HK-2 (cell line): ENCODE measurements at regions not wholly inside any gene's neighbourhood (a gene's known extent, or its start where the extent isn't known, plus 50 kb on each side); places are given as distances from the start of the nearest gene placed in this dataset.
"Not testable (repeated sequence)": the region's sequence is repeated elsewhere in the genome, so short reads cannot be mapped to it uniquely, and the experiment has no call there.

ENCODE experiments used
- DNase-seq: peaks from one replicate; pipeline ENCODE4 v3.0.0-alpha.2; 2018; ENCODE audit not compliant: unreplicated experiment

GRCh38 chr2:194105358-194105757 is 1551.7 kb upstream of the SLC39A10 start:
- no peak for DNase-seq

- no peak for DNase-seq
These were observed 1552.3 kb upstream of the SLC39A10 start for GRCh38 chr2:194104687-194105086.

GRCh38 chr2:194103941-194104659 is 1552.9 kb upstream of the SLC39A10 start:
- DNase-seq: no peak

DNA sequence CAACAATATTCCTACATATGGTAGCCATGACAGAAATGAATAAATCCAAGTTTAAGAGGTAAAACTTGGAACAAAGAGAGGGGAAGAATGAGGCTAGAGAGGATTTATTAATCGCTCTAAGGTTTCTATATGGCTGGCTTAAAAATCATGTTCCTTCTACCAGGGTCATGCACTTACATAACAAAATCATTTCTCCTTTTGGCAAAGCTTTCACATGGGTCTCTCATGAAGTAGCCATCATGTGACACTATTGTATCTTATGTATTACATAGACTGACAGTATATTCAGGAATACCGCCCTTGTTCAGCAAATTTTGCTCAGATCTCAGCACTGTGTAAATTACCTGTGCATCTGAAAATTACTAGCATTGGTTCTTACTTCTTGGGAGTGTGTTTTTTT is 1554.5 kb upstream of the SLC39A10 start:
- DNase-seq: no peak

DNA sequence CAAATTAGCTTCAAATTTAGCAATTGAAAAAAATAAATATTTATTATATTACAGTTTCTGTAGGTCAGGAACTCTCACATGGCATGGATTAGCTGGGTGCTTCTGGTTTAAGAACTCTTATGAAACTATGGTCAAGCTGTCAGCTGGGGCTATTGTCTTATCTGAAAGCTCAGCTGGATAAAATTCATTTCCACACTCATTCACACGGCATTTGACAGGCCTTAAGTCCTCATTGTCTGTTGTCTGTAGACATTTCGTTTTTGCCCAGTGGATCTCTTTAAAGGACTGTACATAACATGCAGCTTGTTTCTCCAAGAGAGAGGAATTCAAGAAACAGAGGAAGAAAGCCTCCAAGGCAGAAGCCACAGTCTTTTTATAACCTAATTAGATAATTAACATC is 1556.8 kb upstream of the SLC39A10 start:
- no peak for DNase-seq

DNA sequence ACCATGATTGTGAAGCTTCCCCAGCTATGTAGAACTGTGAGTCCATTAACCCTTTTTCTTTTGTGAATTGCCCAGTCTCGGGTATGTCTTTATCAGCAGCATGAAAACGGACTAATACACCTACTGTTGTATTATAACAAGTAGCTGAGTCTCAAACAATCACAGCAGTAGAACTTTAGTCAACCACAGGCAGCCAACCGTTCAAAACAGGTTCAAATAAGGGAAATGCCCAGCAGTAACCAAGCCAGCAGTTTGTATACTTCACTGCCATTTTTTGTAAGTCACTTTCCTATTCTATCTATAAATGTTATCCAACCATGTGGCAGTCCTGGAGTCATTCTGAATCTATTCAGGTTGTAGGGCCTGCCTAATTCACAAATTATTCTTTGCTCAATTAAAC is 1560.6 kb upstream of the SLC39A10 start:
- DNase-seq: no peak

DNA sequence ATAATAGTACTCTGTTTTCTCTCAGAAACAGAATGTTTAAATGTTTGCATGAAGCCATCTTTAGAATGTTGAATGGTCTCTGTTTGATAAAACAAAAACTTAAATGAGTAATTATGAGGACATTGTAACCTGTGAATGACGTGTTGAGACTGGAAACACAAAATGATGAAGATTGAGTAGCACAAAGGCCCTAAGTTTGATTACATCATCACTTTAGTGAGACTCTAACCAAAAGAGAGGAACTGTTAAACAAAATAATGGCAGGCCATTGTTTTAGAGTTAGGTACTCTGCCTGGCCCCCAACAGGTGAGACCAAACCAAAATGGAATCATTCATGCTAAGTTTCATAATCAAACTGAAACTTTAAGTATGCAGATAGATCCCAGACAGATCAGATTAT is 1561.7 kb upstream of the SLC39A10 start:
- DNase-seq: no peak

GRCh38 chr2:194090251-194090905 is 1566.6 kb upstream of the SLC39A10 start:
- DNase-seq: no peak

DNA sequence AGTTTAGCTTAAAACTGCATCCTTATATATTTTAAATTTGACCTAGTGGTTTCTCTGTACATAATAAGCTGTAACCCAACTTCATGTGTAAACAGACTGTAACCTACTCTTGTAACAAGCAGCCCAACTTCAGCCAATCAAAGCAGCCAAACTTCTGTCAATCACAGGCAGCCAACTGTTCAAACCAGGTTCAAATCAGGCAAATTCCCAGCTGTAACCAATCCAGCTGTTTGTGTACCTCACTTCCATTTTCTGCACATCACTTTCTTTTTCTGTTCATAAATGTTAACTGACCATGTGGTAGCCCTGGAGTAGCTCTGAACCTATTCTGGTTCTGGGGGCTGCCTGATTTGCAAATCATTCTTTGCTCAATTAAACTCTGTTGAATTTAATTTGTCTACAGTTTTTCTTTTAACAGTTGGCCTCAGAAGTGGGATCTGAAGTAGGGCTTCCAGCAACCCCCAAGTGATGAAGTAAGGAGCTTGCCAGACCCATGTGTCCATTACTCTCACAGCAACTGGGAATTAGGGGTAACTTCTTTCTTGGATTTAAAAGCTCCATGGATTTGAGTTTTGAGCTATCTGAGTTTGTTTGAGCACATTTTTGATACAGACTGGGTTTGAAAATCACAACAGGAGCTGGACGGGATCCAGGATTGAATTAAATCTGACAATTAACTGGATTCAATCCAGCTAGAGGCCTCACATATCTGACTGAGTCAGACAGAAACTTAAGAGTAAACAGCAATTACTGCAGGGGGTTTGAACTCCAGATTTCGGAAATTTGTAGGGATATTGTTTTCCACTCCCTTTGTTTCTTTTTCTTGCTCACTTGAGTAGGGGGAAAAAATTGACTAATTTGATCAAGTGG is 1569.7 kb upstream of the SLC39A10 start:
- no peak for DNase-seq

DNA sequence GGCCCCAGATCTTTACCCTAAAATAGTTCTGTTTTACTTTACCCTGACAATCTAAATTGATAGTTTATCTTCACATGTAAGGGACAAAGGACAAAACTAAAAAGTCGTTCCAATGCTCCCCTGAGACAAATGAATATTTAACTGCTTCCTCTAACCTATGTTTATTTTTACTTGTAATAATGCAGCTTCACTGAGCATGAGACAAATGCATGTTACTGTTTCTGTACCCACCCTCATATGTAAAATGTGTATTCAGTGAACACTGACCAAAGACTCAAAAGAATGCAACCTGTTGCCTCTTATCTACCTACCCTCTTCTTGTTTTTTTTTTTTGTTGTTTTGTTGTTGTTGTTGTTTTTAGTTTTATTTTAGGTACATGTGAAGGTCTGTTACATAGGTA is 1570.9 kb upstream of the SLC39A10 start:
- DNase-seq: no peak

- DNase-seq: no peak
These were observed 1577.0 kb upstream of the SLC39A10 start for GRCh38 chr2:194079989-194080388.

GRCh38 chr2:194077366-194077765 is 1579.7 kb upstream of the SLC39A10 start:
- DNase-seq: no peak

GRCh38 chr2:194062401-194062800 is 1594.6 kb upstream of the SLC39A10 start:
- no peak for DNase-seq

DNA sequence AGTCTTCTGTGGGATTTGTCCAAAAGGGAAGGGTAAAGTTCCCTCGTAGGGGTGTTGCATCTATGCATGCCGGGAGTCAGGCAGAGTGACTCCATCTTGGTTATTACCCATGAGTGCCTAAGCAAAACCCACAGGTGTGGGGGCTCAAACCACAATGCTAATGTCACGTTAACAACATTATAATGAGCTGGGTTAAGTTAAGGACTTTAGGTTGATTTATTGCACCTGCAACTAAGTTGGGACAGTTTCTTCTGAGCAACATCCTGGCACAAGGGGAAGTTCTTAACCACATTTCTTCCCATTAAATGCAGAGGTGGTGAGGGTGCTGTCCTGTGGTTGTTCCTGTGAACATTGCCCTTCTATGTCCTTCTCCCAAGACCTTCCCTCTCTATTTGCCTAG is 1596.8 kb upstream of the SLC39A10 start:
- DNase-seq: no peak

DNA sequence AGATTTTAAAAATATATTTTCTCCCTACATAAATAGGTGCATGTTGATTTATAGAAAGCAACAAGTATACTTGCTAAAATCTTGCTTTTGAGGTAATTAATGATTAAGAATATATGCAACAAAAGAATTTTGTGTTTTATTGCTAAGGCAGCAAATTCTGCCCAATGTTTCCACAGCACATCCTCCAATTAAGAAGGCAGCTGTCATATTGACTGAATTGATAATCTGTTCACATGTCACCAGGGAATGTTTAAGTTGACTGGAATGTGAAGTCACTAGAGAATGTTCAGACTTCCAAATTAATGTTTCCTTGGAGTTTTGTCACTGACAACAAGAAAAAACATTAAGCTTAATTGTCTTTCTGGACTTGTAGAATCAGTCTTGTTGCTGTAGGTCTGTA is 1602.7 kb upstream of the SLC39A10 start:
- DNase-seq: no peak

DNA sequence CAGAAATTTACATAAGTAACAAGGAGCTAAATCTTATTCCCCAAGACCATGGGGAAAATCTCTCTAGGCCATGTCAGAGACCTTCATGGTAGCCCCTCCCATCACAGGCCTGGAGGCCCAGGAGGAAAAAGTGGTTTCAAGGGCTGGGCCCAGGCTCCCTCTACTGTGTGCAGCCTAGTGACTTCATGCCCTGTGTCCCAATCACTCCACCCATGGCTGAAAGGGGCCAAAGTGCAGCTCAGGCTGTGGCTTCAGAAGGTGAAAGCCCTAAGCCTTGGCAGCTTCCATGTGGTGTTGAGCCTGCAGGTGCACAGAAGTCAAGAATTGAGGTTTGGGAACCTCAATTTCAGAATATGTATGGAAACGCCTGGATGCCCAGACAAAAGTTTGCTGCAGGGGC is 1612.7 kb upstream of the SLC39A10 start:
- DNase-seq: no peak

DNA sequence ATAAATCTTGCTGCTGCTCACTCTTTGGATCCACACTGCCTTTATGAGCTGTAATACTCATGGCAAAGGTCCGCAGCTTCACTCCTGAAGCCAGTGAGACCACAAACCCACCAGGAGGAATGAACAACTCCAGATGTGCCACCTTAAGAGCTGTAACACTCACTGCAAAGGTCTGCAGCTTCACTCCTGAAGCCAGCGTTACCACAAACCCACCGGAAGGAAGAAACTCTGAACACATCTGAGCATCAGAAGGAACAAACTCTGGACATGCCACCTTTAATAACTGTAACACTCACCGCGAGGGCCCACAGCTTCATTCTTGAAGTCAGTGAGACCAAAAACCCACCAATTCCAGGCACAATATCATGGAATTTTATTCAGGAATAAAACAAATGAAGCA is 1635.9 kb upstream of the SLC39A10 start:
- DNase-seq: not testable (repeated sequence)

GRCh38 chr2:194020155-194020554 is 1636.9 kb upstream of the SLC39A10 start:
- DNase-seq: no peak

- DNase-seq: no peak
These were observed 1641.3 kb upstream of the SLC39A10 start for GRCh38 chr2:194015751-194016150.

- DNase-seq: no peak
These were observed 1642.4 kb upstream of the SLC39A10 start for GRCh38 chr2:194014639-194015038.

- DNase-seq: no peak
These were observed 1652.3 kb upstream of the SLC39A10 start for GRCh38 chr2:194004590-194005206.

- DNase-seq: no peak
These were observed 1653.1 kb upstream of the SLC39A10 start for GRCh38 chr2:194003911-194004310.
